ENCODE measurements at regions not wholly inside any gene's neighbourhood (a gene's known extent, or its start where the extent isn't known, plus 50 kb on each side); places are given as distances from the start of the nearest gene placed in this dataset.

DNA sequence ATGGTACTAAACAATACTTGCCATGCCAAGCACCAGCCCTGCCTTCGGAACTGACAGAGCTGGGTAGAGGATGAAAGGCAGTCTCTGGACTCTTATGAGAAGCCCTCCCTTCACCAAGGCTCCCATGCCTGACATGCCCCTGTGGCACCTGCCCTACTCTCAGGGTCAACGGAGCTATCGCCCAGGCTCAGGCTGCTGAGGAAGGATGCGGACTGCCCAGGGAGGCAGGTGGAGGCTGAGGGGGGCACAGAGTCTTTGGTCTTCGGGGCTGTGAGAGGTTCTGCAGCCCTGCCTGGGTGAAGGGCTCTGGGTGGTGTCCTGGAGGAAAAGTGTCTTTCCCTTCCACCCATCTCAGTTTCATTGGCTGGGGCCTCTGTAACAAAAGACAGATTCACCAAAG lies 290.8 kb upstream of the B3GAT1 start:
- H3K4me3 ChIP-seq (replicated peaks; ENCODE audit: low read depth, low read length) = no peak overlapping the region
- TF ChIP-seq, protein P1, sequence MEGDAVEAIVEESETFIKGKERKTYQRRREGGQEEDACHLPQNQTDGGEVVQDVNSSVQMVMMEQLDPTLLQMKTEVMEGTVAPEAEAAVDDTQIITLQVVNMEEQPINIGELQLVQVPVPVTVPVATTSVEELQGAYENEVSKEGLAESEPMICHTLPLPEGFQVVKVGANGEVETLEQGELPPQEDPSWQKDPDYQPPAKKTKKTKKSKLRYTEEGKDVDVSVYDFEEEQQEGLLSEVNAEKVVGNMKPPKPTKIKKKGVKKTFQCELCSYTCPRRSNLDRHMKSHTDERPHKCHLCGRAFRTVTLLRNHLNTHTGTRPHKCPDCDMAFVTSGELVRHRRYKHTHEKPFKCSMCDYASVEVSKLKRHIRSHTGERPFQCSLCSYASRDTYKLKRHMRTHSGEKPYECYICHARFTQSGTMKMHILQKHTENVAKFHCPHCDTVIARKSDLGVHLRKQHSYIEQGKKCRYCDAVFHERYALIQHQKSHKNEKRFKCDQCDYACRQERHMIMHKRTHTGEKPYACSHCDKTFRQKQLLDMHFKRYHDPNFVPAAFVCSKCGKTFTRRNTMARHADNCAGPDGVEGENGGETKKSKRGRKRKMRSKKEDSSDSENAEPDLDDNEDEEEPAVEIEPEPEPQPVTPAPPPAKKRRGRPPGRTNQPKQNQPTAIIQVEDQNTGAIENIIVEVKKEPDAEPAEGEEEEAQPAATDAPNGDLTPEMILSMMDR (IDR thresholded peaks at IDR 0.05; ENCODE audit: low read length, missing control alignments) = no peak
- DNase-seq (ENCODE audit: low read depth) = no peak

DNA sequence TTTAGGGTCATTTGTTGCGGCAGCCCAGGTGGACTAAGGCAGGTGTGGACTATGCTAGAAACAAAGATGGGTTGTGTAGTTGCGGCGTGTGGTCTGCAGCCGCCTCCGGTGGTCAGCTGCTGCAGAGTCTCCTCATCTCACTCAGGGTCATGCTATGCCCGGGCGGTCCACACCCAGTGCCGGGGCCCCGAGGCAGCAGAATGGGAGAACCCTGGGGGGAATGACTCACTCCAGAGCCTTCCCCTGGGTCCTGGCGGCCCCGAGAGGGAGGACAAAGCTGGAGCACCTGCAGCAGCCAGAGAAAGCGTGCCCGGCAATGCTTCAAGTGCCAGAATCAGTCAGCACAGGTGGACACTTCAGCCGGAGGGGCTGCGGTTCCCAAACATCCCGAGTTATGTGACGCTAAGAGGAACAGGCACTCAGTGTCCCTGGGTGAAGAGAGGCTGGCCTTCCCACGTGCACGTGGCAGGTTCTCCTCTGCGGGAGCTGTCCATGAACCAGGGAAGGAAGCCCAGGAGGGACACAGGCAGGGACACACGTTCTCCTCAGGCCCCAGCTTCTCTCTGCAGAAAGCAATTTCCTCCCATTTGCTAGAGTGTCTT lies 289.6 kb upstream of the B3GAT1 start:
- TF ChIP-seq, protein P1 (IDR thresholded peaks at IDR 0.05; ENCODE audit: low read length, missing control alignments) = no peak
- no peak for DNase-seq (ENCODE audit: low read depth)
- no peak overlapping the region for H3K4me3 ChIP-seq (replicated peaks; ENCODE audit: low read depth, low read length)

DNA sequence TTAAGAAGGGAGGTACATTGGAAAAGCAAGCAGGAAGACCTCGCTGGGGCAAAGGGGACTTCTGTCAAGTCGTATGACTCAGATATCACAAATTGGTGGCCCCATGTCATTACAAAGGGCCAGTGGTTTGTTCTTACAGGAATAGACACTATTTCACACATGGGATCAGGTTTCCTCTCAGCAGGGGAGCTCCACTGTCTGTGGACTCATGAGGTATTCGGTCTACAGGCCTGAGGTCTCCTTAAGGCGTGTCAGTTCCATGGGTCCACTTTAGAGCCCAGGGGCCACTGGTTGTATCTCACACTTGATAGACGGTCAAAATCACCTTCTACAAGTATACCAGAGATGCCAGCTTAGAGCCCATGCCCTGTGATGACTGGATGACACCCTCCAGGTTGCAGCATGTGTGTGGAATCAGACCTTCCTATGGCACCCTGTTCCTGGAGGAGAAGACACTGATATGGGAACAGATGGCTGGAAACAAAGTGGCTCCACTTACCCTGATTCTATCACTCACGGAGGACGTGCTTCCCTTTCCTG lies 288.1 kb upstream of the B3GAT1 start:
- DNase-seq (ENCODE audit: low read depth) = no peak
- TF ChIP-seq, protein P1 (IDR thresholded peaks at IDR 0.05; ENCODE audit: low read length, missing control alignments) = no peak
- H3K4me3 ChIP-seq (replicated peaks; ENCODE audit: low read depth, low read length) = no peak overlapping the region

DNA sequence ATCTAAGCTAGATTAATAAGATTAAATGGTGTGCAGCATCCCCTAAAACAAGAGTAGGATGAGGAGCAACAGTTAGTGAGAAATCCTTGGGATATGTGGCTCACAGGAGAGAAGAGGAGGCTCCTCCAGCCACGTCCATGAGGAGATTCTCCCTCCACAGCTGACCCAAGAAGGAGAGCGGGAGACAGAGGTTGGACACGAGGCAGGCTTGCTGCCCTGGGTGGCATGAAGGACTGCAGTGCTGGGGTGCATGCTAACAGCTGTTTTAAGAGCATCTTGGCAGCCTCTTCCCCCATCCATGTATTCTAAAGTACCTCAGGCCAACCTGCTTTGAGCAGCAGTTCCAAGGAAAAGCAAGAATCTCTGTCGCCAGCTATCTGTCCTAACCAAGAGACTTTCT lies 284.4 kb upstream of the B3GAT1 start:
- TF ChIP-seq, protein P1 (IDR thresholded peaks at IDR 0.05; ENCODE audit: low read length, missing control alignments) = no peak
- no peak for DNase-seq (ENCODE audit: low read depth)
- no peak overlapping the region for H3K4me3 ChIP-seq (replicated peaks; ENCODE audit: low read depth, low read length)

DNA sequence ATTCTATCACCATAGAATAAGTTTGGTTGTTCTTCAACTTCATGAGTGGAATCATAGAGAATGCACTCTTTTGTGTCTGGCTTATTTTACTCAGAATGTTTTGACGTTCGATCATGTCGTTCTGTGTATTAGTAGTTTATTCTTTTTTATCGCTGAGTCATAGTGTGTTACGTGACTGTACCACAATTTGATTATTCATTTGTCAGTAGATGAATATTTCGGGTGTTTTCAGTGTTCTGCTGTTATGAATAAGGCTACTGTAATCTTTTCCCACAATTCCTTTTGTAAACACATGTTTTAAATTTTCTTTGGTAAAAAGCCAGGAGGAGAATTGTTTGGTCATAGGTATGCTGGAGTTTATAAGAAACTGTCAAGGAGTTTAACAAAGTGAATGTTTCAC lies 279.9 kb upstream of the B3GAT1 start:
- peak; percentile 13 for DNase-seq (ENCODE audit: low read depth)
- TF ChIP-seq, protein P1 (IDR thresholded peaks at IDR 0.05; ENCODE audit: low read length, missing control alignments) = no peak

DNA sequence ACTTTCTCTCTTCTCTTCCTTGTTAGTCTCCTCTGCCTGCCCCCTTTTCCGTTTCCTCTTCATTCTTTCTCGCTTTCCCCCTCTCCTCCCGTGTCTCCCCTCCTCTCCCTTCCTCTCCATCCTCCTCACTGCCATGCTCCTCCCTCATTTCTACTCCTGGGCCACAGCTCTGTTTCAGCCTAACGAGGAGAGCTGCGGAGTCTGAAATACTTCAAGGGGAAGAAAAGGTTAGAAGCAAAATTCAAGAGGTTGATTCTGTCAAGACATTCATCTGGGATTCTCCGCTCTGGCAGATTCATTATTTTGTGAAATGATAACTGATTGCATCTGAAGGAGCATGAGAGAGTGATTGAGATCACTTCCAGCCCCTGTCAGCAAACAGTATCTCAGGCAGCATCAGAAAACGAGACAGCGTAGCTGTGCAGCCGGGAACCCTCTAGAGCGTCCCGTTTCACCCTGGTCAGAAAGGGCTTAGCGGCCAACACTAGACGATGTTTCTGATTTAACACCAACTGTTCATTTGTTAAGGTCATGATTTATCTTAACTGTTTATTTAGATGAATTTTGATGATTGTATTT lies 279.3 kb upstream of the B3GAT1 start:
- TF ChIP-seq, protein P1 (IDR thresholded peaks at IDR 0.05; ENCODE audit: low read length, missing control alignments) = no peak
- no peak for DNase-seq (ENCODE audit: low read depth)
- no peak overlapping the region for H3K4me3 ChIP-seq (replicated peaks; ENCODE audit: low read depth, low read length)

More for the DNA sequence above, 279.9 kb upstream of the B3GAT1 start:
- no peak overlapping the region for H3K4me3 ChIP-seq (replicated peaks; ENCODE audit: low read depth, low read length)

DNA sequence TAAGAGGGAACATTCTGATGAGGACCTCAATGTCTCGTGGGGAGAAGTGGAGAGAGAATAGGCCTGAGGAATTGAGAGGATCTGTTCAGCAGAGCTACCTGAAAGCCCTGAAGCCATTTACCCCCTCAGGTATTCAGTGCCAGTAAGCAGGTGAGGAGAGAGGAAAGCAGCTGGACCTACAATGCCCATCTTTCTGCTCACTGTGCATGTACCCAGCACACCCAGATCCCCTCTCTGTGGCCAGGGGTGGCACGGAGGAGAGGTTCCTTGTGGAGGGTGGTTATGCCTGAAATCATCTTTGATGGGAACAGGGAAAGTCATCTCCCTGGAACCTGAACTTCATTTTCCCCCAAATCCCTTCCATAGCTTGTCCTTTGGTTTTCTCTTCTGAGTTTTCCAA lies 277.8 kb upstream of the B3GAT1 start:
- H3K4me3 ChIP-seq (replicated peaks; ENCODE audit: low read depth, low read length) = no peak overlapping the region
- TF ChIP-seq, protein P1 (IDR thresholded peaks at IDR 0.05; ENCODE audit: low read length, missing control alignments) = no peak
- no peak for DNase-seq (ENCODE audit: low read depth)

All from fibroblast of pulmonary artery (primary cell).